ENCODE measurements at regions not wholly inside any gene's neighbourhood (a gene's known extent, or its start where the extent isn't known, plus 50 kb on each side); places are given as distances from the start of the nearest gene placed in this dataset.
"Not testable (repeated sequence)": the region's sequence is repeated elsewhere in the genome, so short reads cannot be mapped to it uniquely, and the experiment has no call there.

DNA sequence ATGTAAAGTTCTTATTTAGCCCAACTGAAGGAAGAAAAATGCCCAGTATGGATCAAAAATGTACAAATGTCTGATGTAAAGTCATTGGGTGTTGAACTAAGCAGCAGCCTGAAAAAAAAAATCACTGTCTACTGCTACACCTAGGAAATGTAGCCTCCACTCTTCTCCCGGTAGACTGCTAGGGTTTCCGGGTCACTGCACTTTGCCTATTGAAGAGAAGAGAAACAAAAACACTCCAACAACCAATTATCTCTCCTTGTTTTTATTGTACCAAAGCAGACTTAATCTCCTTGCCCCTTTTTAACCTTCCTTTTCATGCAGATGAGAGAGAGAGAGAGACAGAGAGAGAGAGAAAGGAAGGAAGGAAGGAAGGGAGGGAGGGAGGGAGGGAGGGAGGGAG is 140.2 kb upstream of the SETMAR start:
- H3K9me3 ChIP-seq = no peaks in the 10 kb centered on the region
- no peaks in the 10 kb centered on the region for H3K27me3 ChIP-seq
- intact Hi-C loops (cut with DNase I) = no loop called here
- no peaks in the 10 kb centered on the region for H3K4me1 ChIP-seq
- no peak for DNase-seq
- no peak for TF ChIP-seq POLR2A (IDR thresholded peaks at IDR 0.05)
- TF ChIP-seq, protein P1, sequence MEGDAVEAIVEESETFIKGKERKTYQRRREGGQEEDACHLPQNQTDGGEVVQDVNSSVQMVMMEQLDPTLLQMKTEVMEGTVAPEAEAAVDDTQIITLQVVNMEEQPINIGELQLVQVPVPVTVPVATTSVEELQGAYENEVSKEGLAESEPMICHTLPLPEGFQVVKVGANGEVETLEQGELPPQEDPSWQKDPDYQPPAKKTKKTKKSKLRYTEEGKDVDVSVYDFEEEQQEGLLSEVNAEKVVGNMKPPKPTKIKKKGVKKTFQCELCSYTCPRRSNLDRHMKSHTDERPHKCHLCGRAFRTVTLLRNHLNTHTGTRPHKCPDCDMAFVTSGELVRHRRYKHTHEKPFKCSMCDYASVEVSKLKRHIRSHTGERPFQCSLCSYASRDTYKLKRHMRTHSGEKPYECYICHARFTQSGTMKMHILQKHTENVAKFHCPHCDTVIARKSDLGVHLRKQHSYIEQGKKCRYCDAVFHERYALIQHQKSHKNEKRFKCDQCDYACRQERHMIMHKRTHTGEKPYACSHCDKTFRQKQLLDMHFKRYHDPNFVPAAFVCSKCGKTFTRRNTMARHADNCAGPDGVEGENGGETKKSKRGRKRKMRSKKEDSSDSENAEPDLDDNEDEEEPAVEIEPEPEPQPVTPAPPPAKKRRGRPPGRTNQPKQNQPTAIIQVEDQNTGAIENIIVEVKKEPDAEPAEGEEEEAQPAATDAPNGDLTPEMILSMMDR (IDR thresholded peaks at IDR 0.05) = no peak
- no peak overlapping the region for H3K27ac ChIP-seq
- 65 to 80% methylated on average over 2 of the region's 2 CpGs for WGBS, 2 donors
- no peak overlapping the region for H3K4me3 ChIP-seq
- H3K36me3 ChIP-seq = no peaks in the 10 kb centered on the region

DNA sequence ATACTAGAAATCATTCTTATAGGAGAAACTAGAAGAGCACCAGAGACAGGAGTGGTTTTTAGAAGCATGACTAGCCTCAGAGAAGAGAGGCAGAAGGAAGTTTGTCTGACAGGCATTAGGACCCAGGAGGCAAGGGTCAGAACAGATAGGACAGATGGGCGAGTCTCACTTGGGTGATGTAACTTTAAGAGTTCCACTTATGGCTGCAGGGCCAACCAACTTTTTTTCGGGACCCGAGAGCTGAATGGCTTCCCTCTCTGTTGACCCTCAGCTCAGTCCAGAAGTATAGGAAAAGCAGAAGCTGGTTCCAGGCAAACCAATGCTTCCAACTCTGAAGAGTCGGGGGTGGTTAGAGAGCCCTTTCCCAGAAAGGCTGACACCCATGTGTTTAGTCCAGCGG is 136.6 kb upstream of the SETMAR start:
- DNase-seq = no peak
- no peaks in the 10 kb centered on the region for H3K36me3 ChIP-seq
- no peak overlapping the region for H3K4me3 ChIP-seq
- TF ChIP-seq, protein P1 (IDR thresholded peaks at IDR 0.05) = no peak
- no peak for TF ChIP-seq POLR2A (IDR thresholded peaks at IDR 0.05)
- intact Hi-C loops (cut with DNase I) = no loop called here
- no peak overlapping the region for H3K27ac ChIP-seq
- 65% methylated on average over 4 to 5 of the region's 5 CpGs for WGBS, 2 donors
- H3K9me3 ChIP-seq = no peaks in the 10 kb centered on the region
- H3K4me1 ChIP-seq = no peaks in the 10 kb centered on the region
- no peaks in the 10 kb centered on the region for H3K27me3 ChIP-seq

DNA sequence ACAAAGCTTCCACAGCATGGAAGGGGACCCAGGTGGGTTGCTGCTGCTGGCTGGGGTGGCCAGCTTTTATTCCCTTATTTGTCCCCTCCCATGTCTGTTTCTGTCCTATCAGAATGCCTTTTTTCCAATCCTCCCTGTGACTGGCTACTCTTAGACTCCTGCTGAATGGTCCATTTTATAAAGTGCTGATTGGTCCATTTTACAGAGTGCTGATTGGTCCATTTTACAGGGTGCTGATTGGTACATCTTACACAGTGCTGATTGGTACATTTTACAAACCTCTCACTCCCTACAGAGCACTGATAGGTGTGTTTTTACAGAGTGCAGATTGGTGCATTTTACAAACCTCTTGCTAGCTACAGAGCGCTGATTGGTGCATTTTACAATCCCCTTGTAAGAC is 135.9 kb upstream of the SETMAR start:
- H3K4me1 ChIP-seq; H3K27me3 ChIP-seq; H3K36me3 ChIP-seq; intact Hi-C loops (cut with DNase I); DNase-seq; H3K4me3 ChIP-seq; H3K9me3 ChIP-seq; H3K27ac ChIP-seq: not testable (repeated sequence)
- 100% methylated on average over 1 of the region's 1 CpG; no CpG with 5 or more reads in 1 of the 2 donors for WGBS, 2 donors

DNA sequence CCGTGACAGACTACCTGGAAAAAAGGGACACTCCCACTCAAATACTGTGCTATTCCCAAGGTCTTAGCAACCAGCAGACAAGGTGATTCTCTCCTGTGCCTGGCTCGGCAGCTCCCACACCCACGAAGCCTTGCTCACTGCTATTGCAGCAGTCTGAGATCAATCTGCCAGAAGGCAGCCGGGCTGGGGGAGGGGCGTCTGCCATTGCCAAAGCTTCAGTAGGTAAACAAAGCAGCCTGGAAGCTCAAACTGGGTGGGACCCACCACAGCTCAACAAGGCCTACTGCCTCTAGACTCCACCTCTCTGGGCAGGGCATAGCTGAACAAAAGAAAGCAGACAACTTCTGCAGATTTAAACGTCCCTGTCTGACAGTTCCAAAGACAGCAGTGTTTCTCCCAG is 128.4 kb upstream of the SETMAR start:
- TF ChIP-seq, protein P1 (IDR thresholded peaks at IDR 0.05) = no peak
- no peak for TF ChIP-seq POLR2A (IDR thresholded peaks at IDR 0.05)
- intact Hi-C loops (cut with DNase I) = no loop called here
- Histone ChIP-seq H3K27me3 (no peaks in the 10 kb centered on the region), H3K4me3 (no peak overlapping the region), H3K4me1 (no peaks in the 10 kb centered on the region), H3K9me3 (peaks cover 0 to 14% (median 6%) of the 10 kb centered on the region in 3 donors), H3K27ac (no peak overlapping the region), H3K36me3 (no peaks in the 10 kb centered on the region)
- DNase-seq = no peak
- WGBS, 2 donors = 38 to 65% methylated on average over 2 to 3 of the region's 6 CpGs

DNA sequence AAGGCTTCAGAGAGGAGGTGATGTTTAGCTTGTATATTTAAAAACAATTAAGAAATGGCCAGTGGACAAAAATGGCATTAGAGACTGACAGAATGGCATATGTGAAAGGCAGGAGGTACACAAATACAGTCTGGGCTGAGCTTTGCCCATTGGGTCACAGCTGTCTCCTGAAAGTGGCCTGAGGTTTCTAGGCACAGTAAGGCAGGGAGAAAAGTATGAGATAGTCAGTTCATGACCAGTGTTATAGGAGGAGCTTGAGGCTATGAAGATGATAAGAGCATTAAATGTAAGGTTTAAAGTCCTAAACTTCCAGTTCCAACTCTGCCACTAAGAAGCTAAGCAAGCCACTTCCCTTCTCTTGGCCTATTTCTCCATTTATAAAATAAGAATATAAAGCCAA is 111.2 kb upstream of the SETMAR start:
- Histone ChIP-seq H3K4me3 (no peak overlapping the region), H3K27me3 (no peaks in the 10 kb centered on the region), H3K36me3 (no peaks in the 10 kb centered on the region), H3K27ac (no peak overlapping the region), H3K4me1 (no peaks in the 10 kb centered on the region), H3K9me3 (no peaks in the 10 kb centered on the region)
- no peak for DNase-seq
- intact Hi-C loops (cut with DNase I) = no loop called here
- TF ChIP-seq, protein P1 (IDR thresholded peaks at IDR 0.05) = no peak
- TF ChIP-seq POLR2A (IDR thresholded peaks at IDR 0.05) = no peak

DNA sequence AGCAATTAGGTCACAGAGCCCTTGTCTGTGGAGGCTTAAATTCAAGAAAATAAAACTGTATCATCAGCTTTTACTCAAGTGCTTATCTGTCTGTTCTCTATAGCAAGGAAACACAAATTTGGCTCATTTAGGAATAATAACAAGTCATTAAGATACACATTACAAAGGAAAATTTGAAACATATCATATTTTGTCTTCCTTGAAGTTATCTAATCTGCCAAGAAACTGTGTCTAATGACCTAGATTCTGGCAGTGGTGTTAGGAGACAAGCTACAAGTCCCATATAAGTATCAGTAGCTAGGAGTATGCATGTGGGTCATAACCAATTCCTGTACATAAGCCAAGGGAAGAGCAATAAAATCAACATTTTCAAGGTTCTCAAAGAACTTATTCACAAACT is 108.2 kb upstream of the SETMAR start:
- Histone ChIP-seq H3K4me3 (no peak overlapping the region), H3K36me3 (no peaks in the 10 kb centered on the region), H3K27ac (no peak overlapping the region), H3K4me1 (no peaks in the 10 kb centered on the region), H3K27me3 (no peaks in the 10 kb centered on the region), H3K9me3 (no peaks in the 10 kb centered on the region)
- intact Hi-C loops (cut with DNase I) = no loop called here
- DNase-seq = no peak
- no peak for TF ChIP-seq POLR2A (IDR thresholded peaks at IDR 0.05)
- TF ChIP-seq, protein P1 (IDR thresholded peaks at IDR 0.05) = no peak

Measured in esophagus squamous epithelium (tissue), 5 donors.